ENCODE measurements at regions not wholly inside any gene's neighbourhood (a gene's known extent, or its start where the extent isn't known, plus 50 kb on each side); places are given as distances from the start of the nearest gene placed in this dataset.

DNA sequence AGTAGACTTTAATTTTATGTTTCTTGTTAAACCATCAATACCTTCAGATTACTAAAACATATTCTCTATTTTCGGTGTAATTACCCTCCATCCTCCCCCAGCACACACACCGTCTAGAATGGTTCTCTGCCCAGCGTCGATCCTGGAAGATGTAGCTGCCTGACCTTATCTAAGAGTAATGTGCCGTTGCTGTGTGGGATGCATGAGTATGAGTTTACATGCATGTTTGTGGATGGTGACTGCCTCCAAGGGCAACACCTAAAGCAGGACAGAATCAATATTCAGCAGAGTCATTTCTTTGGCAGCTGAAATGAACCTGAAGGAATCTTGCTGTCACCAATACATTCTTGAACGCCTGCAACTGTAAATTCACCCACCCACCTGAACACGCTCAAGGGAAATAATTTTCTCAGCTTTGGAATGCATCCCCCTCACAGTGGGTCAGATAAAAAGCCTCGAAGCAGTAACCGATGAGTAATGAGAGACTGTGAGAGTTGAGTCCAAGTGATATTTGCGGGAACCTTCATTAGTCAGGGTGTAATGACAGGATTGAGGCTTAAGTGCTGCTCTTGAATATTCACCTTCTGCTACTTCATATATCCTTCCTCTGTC is 155.8 kb upstream of the RND3 start:
- TF ChIP-seq EP300 (IDR thresholded peaks at IDR 0.05) (no peak), POLR2A (IDR thresholded peaks at IDR 0.05) (no peak)
- TF ChIP-seq, protein P1, sequence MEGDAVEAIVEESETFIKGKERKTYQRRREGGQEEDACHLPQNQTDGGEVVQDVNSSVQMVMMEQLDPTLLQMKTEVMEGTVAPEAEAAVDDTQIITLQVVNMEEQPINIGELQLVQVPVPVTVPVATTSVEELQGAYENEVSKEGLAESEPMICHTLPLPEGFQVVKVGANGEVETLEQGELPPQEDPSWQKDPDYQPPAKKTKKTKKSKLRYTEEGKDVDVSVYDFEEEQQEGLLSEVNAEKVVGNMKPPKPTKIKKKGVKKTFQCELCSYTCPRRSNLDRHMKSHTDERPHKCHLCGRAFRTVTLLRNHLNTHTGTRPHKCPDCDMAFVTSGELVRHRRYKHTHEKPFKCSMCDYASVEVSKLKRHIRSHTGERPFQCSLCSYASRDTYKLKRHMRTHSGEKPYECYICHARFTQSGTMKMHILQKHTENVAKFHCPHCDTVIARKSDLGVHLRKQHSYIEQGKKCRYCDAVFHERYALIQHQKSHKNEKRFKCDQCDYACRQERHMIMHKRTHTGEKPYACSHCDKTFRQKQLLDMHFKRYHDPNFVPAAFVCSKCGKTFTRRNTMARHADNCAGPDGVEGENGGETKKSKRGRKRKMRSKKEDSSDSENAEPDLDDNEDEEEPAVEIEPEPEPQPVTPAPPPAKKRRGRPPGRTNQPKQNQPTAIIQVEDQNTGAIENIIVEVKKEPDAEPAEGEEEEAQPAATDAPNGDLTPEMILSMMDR (IDR thresholded peaks at IDR 0.05), result no peak

Data from gastroesophageal sphincter (tissue), 3 donors.